Transverse colon (tissue), 4 donors: ENCODE measurements at regions not wholly inside any gene's neighbourhood (a gene's known extent, or its start where the extent isn't known, plus 50 kb on each side); places are given as distances from the start of the nearest gene placed in this dataset.

Source experiments
- DNase-seq: peaks from one replicate; pipeline ENCODE4 v3.0.0-alpha.2; 2019
- H3K27ac ChIP-seq, 4 donors: fragments of 200-600 bp; sonication (generic); 2 replicates each; pipeline ENCODE4 v1.5.1; 2016 to 2018; ENCODE audit warnings: inconsistent platforms in 4 of 4
- H3K27me3 ChIP-seq: fragments of 200-600 bp; sonication (generic); 2 replicates; pipeline ENCODE4 v1.5.1; 2017; ENCODE audit warnings: inconsistent platforms
- H3K36me3 ChIP-seq, 4 donors: fragments of 200-600 bp; sonication (generic); 2 replicates each; pipeline ENCODE4 v1.5.1; 2017 to 2019; ENCODE audit warnings: inconsistent platforms in 4 of 4
- H3K4me1 ChIP-seq, 4 donors: fragments of 200-600 bp; sonication (generic); 2 replicates each; pipeline ENCODE4 v1.5.1; 2017 to 2020; ENCODE audit warnings: inconsistent platforms in 4 of 4
- H3K4me3 ChIP-seq, 4 donors: fragments of 200-600 bp; sonication (generic); 1 replicate in 1 of 4; 2 replicates in 3 of 4; pipeline versions ENCODE4 v1.5.1 to v1.6.1; 2017 to 2019; ENCODE audit warnings: inconsistent platforms in 4 of 4
- H3K9me3 ChIP-seq, 2 donors: fragments of 200-600 bp; sonication (generic); 2 replicates each; pipeline ENCODE4 v1.5.1; 2017 to 2019; ENCODE audit warnings: inconsistent platforms in 2 of 2
- EP300 ChIP-seq: sonication (generic); formaldehyde crosslinking; IDR thresholded peaks from one replicate; pipeline ENCODE4 v1.6.1; 2017; ENCODE audit warnings: antibody characterized with exemption, low read depth
- POLR2A ChIP-seq: fragments of 450-650 bp; IDR thresholded peaks from one replicate; pipeline ENCODE4 v1.6.1; 2016; ENCODE audit warnings: antibody characterized with exemption, mild to moderate bottlenecking, moderate library complexity
- POLR2AphosphoS5 ChIP-seq, 3 donors: sonication (generic); formaldehyde crosslinking; IDR thresholded peaks; one replicate each; pipeline ENCODE4 v1.6.1; 2016; ENCODE audit warnings: antibody characterized with exemption in 3 of 3
- WGBS, 2 donors: methylation state at CpG; one replicate each; pipeline ENCODE4 v1.1.5; 2018; ENCODE audit warnings: low coverage in 1 of 2; 5-methylcytosine and 5-hydroxymethylcytosine counted together
- in situ Hi-C, 4 donors: fragments of 200-750 bp; cut with MboI; loops; one replicate each; pipeline versions ENCODE4 v1.15.0 to v1.15.1; 2017; ENCODE audit warnings: low sequenced_read_pairs in 3 of 4, low pct_ligation_motif_present in 1 of 4, low pct_unique_long_range_greater_than_20kb in 1 of 4
- intact Hi-C: fragments of 100-400 bp; cut with DNase I; formaldehyde crosslinking; loops from one replicate; pipeline ENCODE4 v1.15.1; 2023; ENCODE audit warnings: low total_unique reads
- TF ChIP-seq, protein P1 (sequence below), 5 experiments: fragments of 200-600 bp in 3 of 5; fragments of 450-650 bp in 2 of 5; sonication (generic) in 3 of 5; IDR thresholded peaks; 1 replicate in 2 of 5; 2 replicates in 3 of 5; pipeline ENCODE4 v1.5.1; 2016 to 2017; ENCODE audit warnings: antibody characterized with exemption in 5 of 5, inconsistent platforms in 3 of 5, mild to moderate bottlenecking in 2 of 5, moderate library complexity in 1 of 5

DNA sequence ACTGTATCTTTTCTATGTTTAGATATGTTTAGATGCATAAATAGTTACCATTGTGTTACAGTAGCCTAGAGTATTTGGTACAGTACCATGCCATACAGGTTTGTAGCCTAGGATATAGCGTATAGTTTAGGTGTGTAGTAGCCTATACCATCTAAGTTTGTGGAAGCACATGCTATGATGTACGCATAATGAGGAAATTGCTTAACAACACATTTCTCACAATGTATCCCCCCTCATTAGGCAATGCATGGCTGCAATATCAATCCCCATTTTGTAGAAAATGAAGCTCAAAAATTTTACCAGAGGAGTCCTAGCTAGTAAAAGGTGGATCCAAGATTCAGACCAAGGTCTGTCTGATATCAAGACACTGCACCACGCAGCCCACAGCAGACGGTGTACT, 376.4 kb upstream of the NFE2L3 start:
- Histone ChIP-seq H3K36me3 (no peaks in the 10 kb centered on the region), H3K27me3 (no peaks in the 10 kb centered on the region), H3K4me3 (no peak overlapping the region), H3K4me1 (peaks cover 0 to 5% (median 2%) of the 10 kb centered on the region in 4 donors), H3K27ac (no peak overlapping the region), H3K9me3 (no peaks in the 10 kb centered on the region)
- 88 to 94% methylated on average over 4 of the region's 4 CpGs for WGBS, 2 donors
- TF ChIP-seq, protein P1, sequence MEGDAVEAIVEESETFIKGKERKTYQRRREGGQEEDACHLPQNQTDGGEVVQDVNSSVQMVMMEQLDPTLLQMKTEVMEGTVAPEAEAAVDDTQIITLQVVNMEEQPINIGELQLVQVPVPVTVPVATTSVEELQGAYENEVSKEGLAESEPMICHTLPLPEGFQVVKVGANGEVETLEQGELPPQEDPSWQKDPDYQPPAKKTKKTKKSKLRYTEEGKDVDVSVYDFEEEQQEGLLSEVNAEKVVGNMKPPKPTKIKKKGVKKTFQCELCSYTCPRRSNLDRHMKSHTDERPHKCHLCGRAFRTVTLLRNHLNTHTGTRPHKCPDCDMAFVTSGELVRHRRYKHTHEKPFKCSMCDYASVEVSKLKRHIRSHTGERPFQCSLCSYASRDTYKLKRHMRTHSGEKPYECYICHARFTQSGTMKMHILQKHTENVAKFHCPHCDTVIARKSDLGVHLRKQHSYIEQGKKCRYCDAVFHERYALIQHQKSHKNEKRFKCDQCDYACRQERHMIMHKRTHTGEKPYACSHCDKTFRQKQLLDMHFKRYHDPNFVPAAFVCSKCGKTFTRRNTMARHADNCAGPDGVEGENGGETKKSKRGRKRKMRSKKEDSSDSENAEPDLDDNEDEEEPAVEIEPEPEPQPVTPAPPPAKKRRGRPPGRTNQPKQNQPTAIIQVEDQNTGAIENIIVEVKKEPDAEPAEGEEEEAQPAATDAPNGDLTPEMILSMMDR (IDR thresholded peaks at IDR 0.05) = no peak
- no peak for TF ChIP-seq POLR2A
- intact Hi-C loops (no loop called here), in situ Hi-C loops (no loop called here)
- DNase-seq = no peak

DNA sequence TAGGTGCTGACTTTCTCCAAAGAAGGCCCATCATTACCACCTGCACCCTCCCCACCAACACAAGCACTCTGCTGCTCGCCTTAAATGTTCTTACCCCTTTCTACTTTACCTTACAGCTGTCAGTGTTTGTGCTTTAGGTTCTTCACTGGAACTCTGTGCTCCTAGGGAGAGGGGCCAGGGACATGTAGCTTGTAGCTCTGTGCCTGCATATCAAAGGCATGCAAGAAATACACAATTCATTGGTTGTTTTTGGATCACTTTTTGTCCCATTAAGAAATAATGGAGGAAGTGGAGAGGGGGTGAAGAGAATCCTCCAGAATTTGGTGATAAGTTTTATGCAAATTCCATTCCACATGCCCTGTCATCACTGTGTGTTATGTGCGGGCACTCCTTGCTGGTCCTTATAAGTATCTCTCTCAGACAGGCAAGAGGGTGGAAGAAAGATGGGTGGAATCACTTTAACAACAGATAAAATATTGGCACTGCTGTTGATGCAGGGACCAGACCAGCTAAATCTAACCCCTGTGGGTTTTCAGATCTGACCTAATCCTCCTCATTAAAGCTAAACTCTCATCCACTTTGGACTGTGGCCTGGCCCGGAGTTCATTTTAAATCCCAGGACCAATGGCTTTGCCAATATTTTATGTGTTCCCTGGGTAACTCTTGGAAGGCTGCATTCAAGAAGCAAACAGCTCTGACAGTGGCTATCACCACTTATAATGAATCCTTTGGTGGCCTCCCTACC, 375.8 kb upstream of the NFE2L3 start:
- no peak overlapping the region for H3K4me3 ChIP-seq
- intact Hi-C loops = no loop called here
- peaks cover 0 to 5% (median 1%) of the 10 kb centered on the region in 4 donors for H3K4me1 ChIP-seq
- no peak overlapping the region for H3K27ac ChIP-seq
- in situ Hi-C loops = no loop called here
- H3K9me3 ChIP-seq = no peaks in the 10 kb centered on the region
- DNase-seq = no peak
- no peaks in the 10 kb centered on the region for H3K27me3 ChIP-seq
- TF ChIP-seq EP300 = no peak
- TF ChIP-seq POLR2AphosphoS5 (IDR thresholded peaks at IDR 0.05) = no peak
- no peak for TF ChIP-seq POLR2A
- TF ChIP-seq, protein P1 (IDR thresholded peaks at IDR 0.05) = no peak
- H3K36me3 ChIP-seq = no peaks in the 10 kb centered on the region
- 78% methylated on average over 1 to 3 of the region's 3 CpGs for WGBS, 2 donors

DNA sequence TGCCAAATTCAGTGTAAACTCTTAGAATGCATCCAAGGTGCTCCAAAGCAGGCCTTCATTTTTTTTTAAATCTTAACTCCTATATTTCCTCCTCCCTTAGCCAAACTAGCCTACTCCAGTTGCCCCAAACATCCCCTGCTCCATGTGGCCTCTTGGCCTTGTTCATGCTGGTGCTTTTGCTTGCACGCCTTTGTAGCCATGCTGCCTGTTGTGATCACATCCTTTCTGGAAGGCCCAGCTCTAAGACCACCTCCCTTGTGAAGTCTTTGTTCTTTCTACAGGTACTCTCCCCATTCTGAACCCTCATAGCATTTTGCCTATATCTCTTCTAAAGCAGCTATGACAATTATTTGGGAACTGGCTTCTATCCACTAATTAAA, 375.3 kb upstream of the NFE2L3 start:
- intact Hi-C loops (no loop called here), in situ Hi-C loops (no loop called here)
- TF ChIP-seq EP300 (no peak), POLR2A (no peak), POLR2AphosphoS5 (IDR thresholded peaks at IDR 0.05) (no peak)
- TF ChIP-seq, protein P1 (IDR thresholded peaks at IDR 0.05) = no peak
- WGBS, 2 donors = 80% methylated on average over 1 of the region's 1 CpG; no CpG with 5 or more reads in 1 of the 2 donors
- no peaks in the 10 kb centered on the region for H3K9me3 ChIP-seq
- DNase-seq = no peak
- no peak overlapping the region for H3K27ac ChIP-seq
- no peak overlapping the region for H3K4me3 ChIP-seq
- peaks cover 0 to 5% (median 0%) of the 10 kb centered on the region in 4 donors for H3K4me1 ChIP-seq
- no peaks in the 10 kb centered on the region for H3K36me3 ChIP-seq
- no peaks in the 10 kb centered on the region for H3K27me3 ChIP-seq

DNA sequence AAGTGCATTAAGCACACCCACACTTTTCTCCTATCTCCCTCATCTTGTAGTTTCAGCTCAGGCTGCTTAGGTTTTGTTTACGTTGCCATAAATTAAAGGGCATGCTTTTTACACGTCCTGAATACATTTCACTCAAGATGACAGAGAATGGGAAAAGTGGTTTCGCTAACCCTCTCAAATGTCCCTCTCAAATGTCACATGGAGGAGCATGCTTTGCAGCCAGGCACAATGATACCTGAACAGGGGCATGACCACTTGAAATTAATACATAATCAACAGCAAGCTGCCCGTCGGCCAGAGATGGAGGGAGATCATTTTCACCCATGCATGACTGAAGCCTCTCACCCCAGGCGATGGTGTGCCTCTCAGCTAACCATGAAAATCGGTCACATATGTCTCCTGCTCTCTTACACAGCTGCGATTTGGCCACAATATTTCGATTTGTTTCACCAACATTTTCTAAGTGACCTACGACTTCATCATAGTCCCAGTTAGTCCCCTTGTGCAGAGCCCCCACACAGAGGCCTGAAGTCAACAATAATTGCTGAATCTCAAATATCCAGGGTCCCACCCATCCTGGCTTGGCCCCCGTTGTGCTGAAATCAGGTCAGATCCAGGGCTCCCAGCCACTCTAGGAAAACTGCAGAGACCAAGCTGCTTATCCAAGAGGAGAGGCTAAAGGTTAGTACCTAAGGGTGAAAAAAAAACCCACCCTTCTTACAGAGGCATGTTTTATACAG, 373.9 kb upstream of the NFE2L3 start:
- Histone ChIP-seq H3K4me1 (peaks cover 0 to 5% (median 0%) of the 10 kb centered on the region in 4 donors), H3K27me3 (no peaks in the 10 kb centered on the region), H3K27ac (no peak overlapping the region), H3K4me3 (no peak overlapping the region), H3K36me3 (no peaks in the 10 kb centered on the region), H3K9me3 (no peaks in the 10 kb centered on the region)
- 68 to 71% methylated on average over 3 to 11 of the region's 11 CpGs for WGBS, 2 donors
- no peak for DNase-seq
- intact Hi-C loops = no loop called here
- TF ChIP-seq EP300 = no peak
- TF ChIP-seq POLR2A = no peak
- TF ChIP-seq, protein P1 (IDR thresholded peaks at IDR 0.05) = no peak
- no peak for TF ChIP-seq POLR2AphosphoS5 (IDR thresholded peaks at IDR 0.05)
- in situ Hi-C loops = no loop called here
